SU-DHL-6 (cell line): ENCODE measurements at regions not wholly inside any gene's neighbourhood (a gene's known extent, or its start where the extent isn't known, plus 50 kb on each side); places are given as distances from the start of the nearest gene placed in this dataset.

Source experiments
- H2AFZ ChIP-seq: fragments of 200-600 bp; sonication (generic); 2 replicates; pipeline ENCODE4 v1.6.1; 2014; ENCODE audit warnings: low read depth, mild to moderate bottlenecking, moderate library complexity, mixed read lengths, antibody characterized with exemption, low read length; ENCODE audit not compliant: severe bottlenecking
- H3F3A ChIP-seq: fragments of 200-600 bp; shearing (Covaris generic); 2 replicates; pipeline ENCODE4 v1.6.0; 2016; ENCODE audit warnings: antibody characterized with exemption, mild to moderate bottlenecking; ENCODE audit not compliant: insufficient read depth
- H3K27ac ChIP-seq: fragments of 200-600 bp; sonication (generic); 2 replicates; pipeline ENCODE4 v1.5.1; 2016; ENCODE audit warnings: low read depth, mild to moderate bottlenecking, low read length, moderate library complexity, mixed read lengths
- H3K27me3 ChIP-seq: fragments of 200-600 bp; sonication (generic), shearing (Covaris generic); 2 replicates; pipeline ENCODE4 v1.6.0; 2014; ENCODE audit warnings: mild to moderate bottlenecking, low read length
- H3K36me3 ChIP-seq: fragments of 200-600 bp; sonication (generic); 2 replicates; pipeline ENCODE4 v1.6.1; 2014; ENCODE audit warnings: mild to moderate bottlenecking, low read length, mixed read lengths
- H3K4me2 ChIP-seq: fragments of 300-600, 200-600 bp; shearing (Covaris generic), sonication (generic); 2 replicates; pipeline ENCODE4 v1.6.0; 2014; ENCODE audit warnings: low read length, low read depth, mild to moderate bottlenecking; ENCODE audit not compliant: poor library complexity, severe bottlenecking
- H3K4me3 ChIP-seq: fragments of 200-600 bp; sonication (generic); 2 replicates; pipeline ENCODE4 v1.5.1; 2014; ENCODE audit warnings: antibody characterized with exemption, low read length, mild to moderate bottlenecking, mixed read lengths; ENCODE audit not compliant: insufficient read depth, poor library complexity, severe bottlenecking
- H3K79me2 ChIP-seq: fragments of 200-600 bp; sonication (generic); 2 replicates; pipeline ENCODE4 v1.6.1; 2014; ENCODE audit warnings: mild to moderate bottlenecking, low read length, moderate library complexity; ENCODE audit not compliant: insufficient read depth
- H3K9ac ChIP-seq: fragments of 200-600 bp; sonication (generic); 2 replicates; pipeline ENCODE4 v1.7.0; 2014; ENCODE audit warnings: mild to moderate bottlenecking, low read length
- H3K9me2 ChIP-seq: fragments of 200-600 bp; sonication (generic); replicated peaks from 2 replicates; pipeline ENCODE4 v1.6.1; 2014; ENCODE audit warnings: low read length; ENCODE audit not compliant: insufficient read depth
- H3K9me3 ChIP-seq: fragments of 200-600 bp; sonication (generic); 2 replicates; pipeline ENCODE4 v1.6.1; 2014; ENCODE audit warnings: low read length, mixed read lengths; ENCODE audit not compliant: insufficient read depth
- H4K20me1 ChIP-seq: fragments of 200-600 bp; sonication (generic); 2 replicates; pipeline ENCODE4 v1.6.1; 2014; ENCODE audit warnings: low read depth, mild to moderate bottlenecking, antibody characterized with exemption, low read length, moderate library complexity, mixed read lengths
- EZH2phosphoT487 ChIP-seq: fragments of 200-600 bp; sonication (generic), shearing (Covaris generic); conservative IDR thresholded peaks from 2 replicates; pipeline ENCODE4 v1.6.1; 2018; ENCODE audit warnings: mild to moderate bottlenecking, antibody characterized with exemption, low read length, moderate library complexity, mixed read lengths
- TF ChIP-seq, protein P1 (sequence below): fragments of 200-600 bp; sonication (generic); IDR thresholded peaks from one replicate; pipeline ENCODE4 v1.5.1; 2017; ENCODE audit warnings: antibody characterized with exemption, mild to moderate bottlenecking, low read length, moderate library complexity; ENCODE audit not compliant: insufficient read depth, poor library complexity, severe bottlenecking

DNA sequence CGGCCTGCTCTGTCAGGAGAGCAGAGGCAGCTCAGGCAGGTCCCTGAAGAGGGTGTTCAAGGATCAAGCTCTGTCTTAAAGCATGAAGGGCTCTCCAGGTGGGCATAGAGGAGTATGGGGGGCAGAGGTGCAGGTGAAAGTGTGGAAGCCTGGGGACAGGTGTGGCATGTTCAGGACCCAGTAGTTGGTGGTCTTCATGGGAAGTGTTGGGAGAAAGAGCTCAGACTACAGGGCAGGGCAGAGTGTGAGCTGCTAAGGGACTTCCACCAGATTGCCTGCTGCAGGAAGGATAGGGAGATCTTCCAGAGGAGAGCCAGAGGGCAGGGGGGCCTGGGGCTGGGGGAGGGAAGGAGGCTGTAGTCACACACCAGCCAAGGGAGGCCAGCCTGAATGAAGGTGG is 156.5 kb upstream of the GDF10 start:
- Histone ChIP-seq H3K27ac (no peak overlapping the region), H3K4me2 (no peak overlapping the region), H3K9ac (no peak overlapping the region), H4K20me1 (no peaks in the 10 kb centered on the region), H3K4me3 (no peak overlapping the region), H3K9me3 (no peaks in the 10 kb centered on the region), H3K27me3 (no peaks in the 10 kb centered on the region), H3K79me2 (no peaks in the 10 kb centered on the region), H2AFZ (no peak overlapping the region), H3K36me3 (no peaks in the 10 kb centered on the region), H3K9me2 (no peaks in the 10 kb centered on the region), H3F3A (no peaks in the 10 kb centered on the region)
- TF ChIP-seq EZH2phosphoT487, result no peak
- TF ChIP-seq, protein P1, sequence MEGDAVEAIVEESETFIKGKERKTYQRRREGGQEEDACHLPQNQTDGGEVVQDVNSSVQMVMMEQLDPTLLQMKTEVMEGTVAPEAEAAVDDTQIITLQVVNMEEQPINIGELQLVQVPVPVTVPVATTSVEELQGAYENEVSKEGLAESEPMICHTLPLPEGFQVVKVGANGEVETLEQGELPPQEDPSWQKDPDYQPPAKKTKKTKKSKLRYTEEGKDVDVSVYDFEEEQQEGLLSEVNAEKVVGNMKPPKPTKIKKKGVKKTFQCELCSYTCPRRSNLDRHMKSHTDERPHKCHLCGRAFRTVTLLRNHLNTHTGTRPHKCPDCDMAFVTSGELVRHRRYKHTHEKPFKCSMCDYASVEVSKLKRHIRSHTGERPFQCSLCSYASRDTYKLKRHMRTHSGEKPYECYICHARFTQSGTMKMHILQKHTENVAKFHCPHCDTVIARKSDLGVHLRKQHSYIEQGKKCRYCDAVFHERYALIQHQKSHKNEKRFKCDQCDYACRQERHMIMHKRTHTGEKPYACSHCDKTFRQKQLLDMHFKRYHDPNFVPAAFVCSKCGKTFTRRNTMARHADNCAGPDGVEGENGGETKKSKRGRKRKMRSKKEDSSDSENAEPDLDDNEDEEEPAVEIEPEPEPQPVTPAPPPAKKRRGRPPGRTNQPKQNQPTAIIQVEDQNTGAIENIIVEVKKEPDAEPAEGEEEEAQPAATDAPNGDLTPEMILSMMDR, result no peak

DNA sequence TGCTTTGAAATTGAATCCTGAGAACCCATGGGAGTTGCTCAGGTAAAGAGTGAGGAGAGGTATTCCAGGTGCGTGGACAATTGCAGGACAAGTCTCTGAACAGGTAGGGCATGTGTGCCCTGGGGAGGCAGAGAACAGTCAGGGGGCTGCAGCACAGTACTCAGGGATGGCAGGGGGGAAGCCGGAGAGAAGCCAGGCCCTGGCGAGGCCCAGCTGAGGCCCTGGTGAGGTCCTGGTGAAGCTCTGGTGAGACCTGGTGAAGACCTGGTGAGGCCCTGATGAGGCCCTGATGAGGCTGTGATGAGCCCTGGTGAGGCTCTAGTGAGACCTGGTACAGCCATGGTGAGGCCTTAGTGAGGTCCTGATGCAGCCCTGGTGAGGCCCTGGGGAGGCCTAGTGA is 155.5 kb upstream of the GDF10 start:
- Histone ChIP-seq H2AFZ (no peak overlapping the region), H3F3A (no peaks in the 10 kb centered on the region), H3K36me3 (no peaks in the 10 kb centered on the region), H4K20me1 (no peaks in the 10 kb centered on the region), H3K79me2 (no peaks in the 10 kb centered on the region), H3K4me2 (no peak overlapping the region), H3K9me2 (no peaks in the 10 kb centered on the region), H3K9me3 (no peaks in the 10 kb centered on the region), H3K9ac (no peak overlapping the region), H3K27ac (no peak overlapping the region), H3K4me3 (no peak overlapping the region), H3K27me3 (no peaks in the 10 kb centered on the region)
- TF ChIP-seq EZH2phosphoT487, result no peak
- TF ChIP-seq, protein P1, result no peak

DNA sequence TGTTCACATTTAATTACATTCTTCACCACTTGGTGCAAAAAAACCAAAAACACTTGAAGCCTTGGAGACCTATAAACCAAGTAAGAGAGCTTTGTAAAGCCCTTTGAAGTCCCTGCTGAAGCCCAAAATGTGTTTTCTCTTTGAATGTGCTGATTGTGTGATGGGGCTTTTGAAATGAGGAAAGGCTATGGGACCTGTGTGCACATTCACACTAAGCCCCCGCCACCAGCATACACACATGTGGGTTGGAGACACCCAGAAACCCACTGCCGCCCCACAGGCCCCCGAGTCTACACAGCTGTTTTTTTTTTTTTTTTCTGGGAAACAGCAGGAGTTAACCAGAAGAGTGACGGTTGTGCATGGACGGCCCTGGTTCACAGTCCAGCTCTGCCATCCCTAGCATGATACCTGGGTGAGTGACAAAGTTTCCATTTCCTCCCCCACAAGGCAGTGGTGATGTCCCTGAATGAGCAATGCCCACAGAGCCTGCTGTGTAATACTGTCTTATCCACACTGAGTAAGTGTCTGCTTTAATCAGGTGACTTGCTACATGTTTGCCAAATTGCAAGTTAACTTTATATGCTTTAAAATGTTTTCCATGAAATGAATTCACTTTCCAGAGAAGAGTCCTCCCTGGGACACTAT is 154.6 kb upstream of the GDF10 start:
- TF ChIP-seq EZH2phosphoT487, result no peak
- TF ChIP-seq, protein P1, result no peak
- no peaks in the 10 kb centered on the region for H3F3A ChIP-seq
- H3K9ac ChIP-seq, result no peak overlapping the region
- H3K79me2 ChIP-seq, result no peaks in the 10 kb centered on the region
- no peak overlapping the region for H3K4me3 ChIP-seq
- H3K36me3 ChIP-seq, result no peaks in the 10 kb centered on the region
- H3K4me2 ChIP-seq, result no peak overlapping the region
- no peak overlapping the region for H3K27ac ChIP-seq
- H3K9me2 ChIP-seq, result no peaks in the 10 kb centered on the region
- H4K20me1 ChIP-seq, result no peaks in the 10 kb centered on the region
- no peaks in the 10 kb centered on the region for H3K9me3 ChIP-seq
- no peak overlapping the region for H2AFZ ChIP-seq
- H3K27me3 ChIP-seq, result no peaks in the 10 kb centered on the region
